ENCODE measurements at regions not wholly inside any gene's neighbourhood (a gene's known extent, or its start where the extent isn't known, plus 50 kb on each side); places are given as distances from the start of the nearest gene placed in this dataset.
"Not testable (repeated sequence)": the region's sequence is repeated elsewhere in the genome, so short reads cannot be mapped to it uniquely, and the experiment has no call there.

DNA sequence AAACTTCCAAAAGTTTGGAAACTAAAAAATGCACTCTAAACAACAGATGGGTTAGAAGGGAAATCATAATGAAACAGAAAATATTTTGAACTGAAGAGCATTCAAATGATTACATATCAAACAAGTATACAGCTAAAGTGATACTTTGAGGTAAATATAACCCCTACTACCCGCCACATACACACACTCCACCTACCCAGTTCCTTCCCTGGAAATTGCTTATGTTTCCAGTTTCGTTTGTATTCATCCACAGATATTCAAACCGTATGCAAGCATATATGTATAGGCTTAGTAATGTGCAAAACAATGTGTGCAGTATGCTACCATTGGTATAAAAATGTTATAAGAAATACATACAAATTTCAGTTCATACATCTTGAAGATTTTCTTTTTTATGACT lies 95.5 kb downstream of the SMIM20 start:
- no peak for TF ChIP-seq CTCF (IDR thresholded peaks at IDR 0.05; ENCODE audit: insufficient read depth, low read depth, low read length, missing control alignments)

DNA sequence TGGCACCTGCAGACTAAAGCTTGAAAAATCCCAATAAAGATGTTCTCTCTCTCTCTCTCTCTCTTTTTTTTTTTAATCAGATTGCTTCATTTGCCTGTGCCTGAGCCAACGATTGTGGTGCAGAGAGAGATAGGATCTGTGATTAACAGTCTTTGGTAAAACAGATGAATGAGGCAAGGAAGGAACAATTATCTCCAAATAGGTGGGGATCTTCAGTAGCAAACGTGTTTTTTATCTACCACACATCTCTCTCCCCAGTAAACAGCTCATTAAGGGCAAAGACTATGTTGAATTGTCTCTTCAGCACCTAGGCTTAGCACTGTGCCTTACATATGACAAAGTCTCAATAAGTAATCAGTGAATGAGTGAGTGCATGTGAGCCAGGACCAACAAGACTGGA lies 96.3 kb downstream of the SMIM20 start:
- H3K4me3 ChIP-seq (ENCODE audit: low read length), result no peak overlapping the region
- DNase-seq (ENCODE audit: low read depth), result no peak
- no peak for TF ChIP-seq CTCF (IDR thresholded peaks at IDR 0.05; ENCODE audit: insufficient read depth, low read depth, low read length, missing control alignments)

More for the DNA sequence above, 95.5 kb downstream of the SMIM20 start:
- H3K4me3 ChIP-seq (ENCODE audit: low read length), result no peak overlapping the region
- no peak for DNase-seq (ENCODE audit: low read depth)

GRCh38 chr4:26013629-26014028 lies 99.6 kb downstream of the SMIM20 start:
- no peak overlapping the region for H3K4me3 ChIP-seq (ENCODE audit: low read length)
- TF ChIP-seq CTCF (IDR thresholded peaks at IDR 0.05; ENCODE audit: insufficient read depth, low read depth, low read length, missing control alignments), result no peak
- no peak for DNase-seq (ENCODE audit: low read depth)

- no peak for DNase-seq (ENCODE audit: low read depth)
- TF ChIP-seq CTCF (IDR thresholded peaks at IDR 0.05; ENCODE audit: insufficient read depth, low read depth, low read length, missing control alignments), result no peak
- H3K4me3 ChIP-seq (ENCODE audit: low read length), result no peak overlapping the region
These were observed 101.2 kb downstream of the SMIM20 start for GRCh38 chr4:26015133-26015651.

DNA sequence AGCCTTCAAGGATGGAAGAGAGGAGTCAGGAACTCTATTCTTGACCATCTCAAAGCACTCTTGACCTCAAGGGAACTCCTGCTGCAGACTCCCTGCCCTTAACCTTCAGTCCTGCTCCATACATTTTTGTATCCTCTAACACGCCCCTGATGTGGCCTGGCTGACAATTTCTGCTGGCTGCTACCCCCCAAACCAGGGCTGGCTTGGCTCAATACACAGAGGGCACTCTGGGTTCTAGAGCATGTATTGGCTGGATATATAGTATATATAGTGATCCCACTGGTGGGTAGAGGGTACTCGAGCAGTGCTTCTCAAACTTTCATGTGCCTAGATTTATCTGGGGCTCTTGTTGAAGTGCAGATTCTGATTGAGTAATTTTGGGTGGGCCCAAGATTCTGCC lies 101.9 kb downstream of the SMIM20 start:
- DNase-seq (ENCODE audit: low read depth), result no peak
- H3K4me3 ChIP-seq (ENCODE audit: low read length), result no peak overlapping the region
- no peak for TF ChIP-seq CTCF (IDR thresholded peaks at IDR 0.05; ENCODE audit: insufficient read depth, low read depth, low read length, missing control alignments)

- no peak for TF ChIP-seq CTCF (IDR thresholded peaks at IDR 0.05; ENCODE audit: insufficient read depth, low read depth, low read length, missing control alignments)
- no peak for DNase-seq (ENCODE audit: low read depth)
- no peak overlapping the region for H3K4me3 ChIP-seq (ENCODE audit: low read length)
These were observed 103.5 kb downstream of the SMIM20 start for GRCh38 chr4:26017531-26017930.

DNA sequence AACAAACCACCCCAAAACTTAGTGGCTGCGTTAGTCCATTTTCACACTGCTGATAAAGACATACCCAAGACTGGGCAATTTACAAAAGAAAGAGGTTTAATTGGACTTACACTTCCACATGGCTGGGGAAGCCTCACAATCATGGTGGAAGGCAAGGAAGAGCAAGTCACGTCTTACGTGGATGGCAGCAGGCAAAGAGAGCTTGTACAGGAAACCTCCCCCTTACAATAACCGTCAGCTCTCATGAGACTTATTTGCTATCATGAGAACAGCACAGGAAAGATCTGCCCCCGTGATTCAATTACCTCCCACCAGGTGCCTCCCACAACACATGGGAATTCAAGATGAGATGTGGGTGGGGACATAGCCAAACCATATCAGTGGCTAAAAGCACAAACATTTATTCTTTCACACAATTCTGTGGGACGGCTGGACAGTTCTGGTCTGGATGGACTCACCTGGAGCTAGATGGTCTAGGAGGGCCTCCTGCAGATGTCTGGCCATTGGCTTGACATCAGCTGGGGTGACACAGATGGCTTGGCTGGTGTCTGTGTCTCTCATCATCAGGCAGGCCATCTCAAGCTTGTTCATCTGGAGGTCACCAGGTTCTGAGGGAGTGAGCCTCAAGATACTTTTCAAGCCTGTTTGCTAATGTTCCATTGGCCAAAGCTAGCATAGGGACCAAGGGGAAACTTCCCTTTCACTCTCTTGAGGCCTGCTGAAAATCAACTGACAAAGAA lies 104.1 kb downstream of the SMIM20 start:
- not testable (repeated sequence) for DNase-seq (ENCODE audit: low read depth); H3K4me3 ChIP-seq (ENCODE audit: low read length)
